ENCODE measurements at regions not wholly inside any gene's neighbourhood (a gene's known extent, or its start where the extent isn't known, plus 50 kb on each side); places are given as distances from the start of the nearest gene placed in this dataset.

GRCh38 chr5:2032432-2032831 is 149.7 kb upstream of the IRX4 start:
- DNase-seq (ENCODE audit: low spot score), result no peak

GRCh38 chr5:2031581-2031980 is 148.9 kb upstream of the IRX4 start:
- no peak for DNase-seq (ENCODE audit: low spot score)

GRCh38 chr5:2030131-2030530 is 147.4 kb upstream of the IRX4 start:
- no peak for DNase-seq (ENCODE audit: low spot score)

GRCh38 chr5:2029206-2029605 is 146.5 kb upstream of the IRX4 start:
- no peak for DNase-seq (ENCODE audit: low spot score)

GRCh38 chr5:2027790-2028189 is 145.1 kb upstream of the IRX4 start:
- no peak for DNase-seq (ENCODE audit: low spot score)

- no peak for DNase-seq (ENCODE audit: low spot score)
Observed at GRCh38 chr5:2024986-2025721, 142.4 kb upstream of the IRX4 start.

GRCh38 chr5:2023196-2023595 is 140.5 kb upstream of the IRX4 start:
- DNase-seq (ENCODE audit: low spot score), result no peak

GRCh38 chr5:2022436-2022835 is 139.7 kb upstream of the IRX4 start:
- no peak for DNase-seq (ENCODE audit: low spot score)

GRCh38 chr5:2021484-2022176 is 138.9 kb upstream of the IRX4 start:
- DNase-seq (ENCODE audit: low spot score), result no peak

- DNase-seq (ENCODE audit: low spot score), result no peak
Observed at GRCh38 chr5:2020730-2021129, 138.0 kb upstream of the IRX4 start.

- no peak for DNase-seq (ENCODE audit: low spot score)
Observed at GRCh38 chr5:2019716-2020115, 137.0 kb upstream of the IRX4 start.

GRCh38 chr5:2018390-2018724 is 135.6 kb upstream of the IRX4 start:
- no peak for DNase-seq (ENCODE audit: low spot score)

GRCh38 chr5:2017540-2018389 is 135.0 kb upstream of the IRX4 start:
- DNase-seq (ENCODE audit: low spot score), result peak; percentile 52

- DNase-seq (ENCODE audit: low spot score), result no peak
Observed at GRCh38 chr5:2015961-2016360, 133.2 kb upstream of the IRX4 start.

GRCh38 chr5:2015124-2015848 is 132.6 kb upstream of the IRX4 start:
- DNase-seq (ENCODE audit: low spot score), result no peak

- DNase-seq (ENCODE audit: low spot score), result no peak
Observed at GRCh38 chr5:2014058-2014610, 131.4 kb upstream of the IRX4 start.

- no peak for DNase-seq (ENCODE audit: low spot score)
Observed at GRCh38 chr5:2013301-2014057, 130.8 kb upstream of the IRX4 start.

- DNase-seq (ENCODE audit: low spot score), result no peak
Observed at GRCh38 chr5:2012885-2013284, 130.2 kb upstream of the IRX4 start.

GRCh38 chr5:2011481-2012411 is 129.0 kb upstream of the IRX4 start:
- DNase-seq (ENCODE audit: low spot score), result no peak

GRCh38 chr5:2010940-2011339 is 128.2 kb upstream of the IRX4 start:
- DNase-seq (ENCODE audit: low spot score), result no peak
